ENCODE measurements at regions not wholly inside any gene's neighbourhood (a gene's known extent, or its start where the extent isn't known, plus 50 kb on each side); places are given as distances from the start of the nearest gene placed in this dataset.

- in situ Hi-C loops (cut with MboI) (no loop called here), intact Hi-C loops (cut with micrococcal nuclease) (no loop called here)
- CTCF ChIA-PET (ENCODE audit: low intra/inter-chr PET ratio) = no interaction called here
- Histone ChIP-seq H3K79me2 (ENCODE audit: control insufficient read depth, insufficient read depth, low read length) (no peaks in the 10 kb centered on the region), H3K4me1 (replicated peaks in 1 of 2; ENCODE audit: control insufficient read depth in 2 of 2, insufficient read depth in 2 of 2, low read length in 2 of 2) (no peaks in the 10 kb centered on the region), H3K27me3 (ENCODE audit: control insufficient read depth in 2 of 2, insufficient read depth in 2 of 2, low read length in 2 of 2) (no peaks in the 10 kb centered on the region), H3K9me3 (replicated peaks; ENCODE audit: control insufficient read depth, insufficient read depth, low read depth, low read length) (no peaks in the 10 kb centered on the region), H3K4me2 (ENCODE audit: insufficient read depth, low read length) (no peak overlapping the region), H3K4me3 (no peak overlapping the region), H3K9me1 (ENCODE audit: control insufficient read depth, insufficient read depth, low read length) (no peaks in the 10 kb centered on the region), H2AFZ (ENCODE audit: low read depth, low read length) (no peak overlapping the region), H3K9ac (ENCODE audit: insufficient read depth in 1 of 2, low read depth in 2 of 2, low read length in 2 of 2) (no peak overlapping the region), H4K20me1 (replicated peaks; ENCODE audit: control insufficient read depth, insufficient read depth, low read length) (no peaks in the 10 kb centered on the region), H3K27ac (ENCODE audit: extremely low read depth, low read depth, low read length) (no peak overlapping the region), H3K36me3 (ENCODE audit: control insufficient read depth, insufficient read depth, low read length) (no peaks in the 10 kb centered on the region)
- ATAC-seq = no peak
- no peak for FAIRE-seq
- DNase-seq (ENCODE audit: extremely low read depth in 1 of 4, low spot score in 3 of 4) = no peak
- no TSS peak for BruUV-seq (replicated peaks)
- POLR2A ChIA-PET = no interaction called here
- WGBS (ENCODE audit: insufficient coverage, low coverage, missing lambda C conversion rate) = 0% methylated on average over 1 of the region's 1 CpG
- TF ChIP-seq TRIM24 (IDR thresholded peaks at IDR 0.05) (no peak), TFAP4 (CRISPR knock-in tag; IDR thresholded peaks at IDR 0.05; ENCODE audit: borderline replicate concordance) (no peak), CREM (IDR thresholded peaks at IDR 0.05; ENCODE audit: low read depth) (no peak), ZBTB34 (CRISPR knock-in tag; IDR thresholded peaks at IDR 0.05) (no peak), ZZZ3 (IDR thresholded peaks at IDR 0.05) (no peak), HDAC8 (tag; IDR thresholded peaks at IDR 0.05) (no peak), IRF9 (tag; IDR thresholded peaks at IDR 0.05) (no peak), HDAC6 (IDR thresholded peaks at IDR 0.05; ENCODE audit: low read depth, low read length) (no peak), PHTF2 (CRISPR knock-in tag; IDR thresholded peaks at IDR 0.05) (no peak), ARNT (IDR thresholded peaks at IDR 0.05) (no peak), MAX (CRISPR knock-in tag; IDR thresholded peaks at IDR 0.05) (no peak), MTF1 (CRISPR knock-in tag; IDR thresholded peaks at IDR 0.05; ENCODE audit: borderline replicate concordance) (no peak), ZNF507 (tag; conservative IDR thresholded peaks at IDR 0.05) (no peak), AFF4 (CRISPR knock-in tag; IDR thresholded peaks at IDR 0.05) (no peak), NBN (IDR thresholded peaks at IDR 0.05; ENCODE audit: low read depth) (no peak), JUNB (CRISPR knock-in tag; conservative IDR thresholded peaks at IDR 0.05) (no peak), EHMT2 (IDR thresholded peaks at IDR 0.05) (no peak), ZBTB7A (IDR thresholded peaks at IDR 0.05; ENCODE audit: borderline replicate concordance, control insufficient read depth, low read depth, low read length) (no peak), KLF1 (tag; IDR thresholded peaks at IDR 0.05) (no peak)
These were observed 553.0 kb downstream of the CSNK1G3 start for GRCh38 chr5:124064956-124065355.

All from K562 (cell line).